Brain microvascular endothelial cell (primary cell): ENCODE measurements at regions not wholly inside any gene's neighbourhood (a gene's known extent, or its start where the extent isn't known, plus 50 kb on each side); places are given as distances from the start of the nearest gene placed in this dataset.
A peak's percentile ranks its signal among the peaks of the same experiment; 100 is the strongest.

Experiments used
- DNase-seq: peaks from one replicate; pipeline ENCODE4 v3.0.0-alpha.2; 2020
- H3K27ac ChIP-seq: fragments of 250-450 bp; sonication (Bioruptor Pico); 2 replicates; pipeline ENCODE4 v1.5.1; 2020; ENCODE audit warnings: mild to moderate bottlenecking, moderate library complexity
- H3K27me3 ChIP-seq: fragments of 250-450 bp; sonication (Bioruptor Pico); replicated peaks from 2 replicates; pipeline ENCODE4 v1.5.1; 2020; ENCODE audit warnings: mild to moderate bottlenecking
- H3K36me3 ChIP-seq: fragments of 250-450 bp; sonication (Bioruptor Pico); replicated peaks from 2 replicates; pipeline ENCODE4 v1.5.1; 2020; ENCODE audit warnings: mild to moderate bottlenecking
- H3K4me3 ChIP-seq: 2 replicates; pipeline ENCODE4 v1.5.1; 2011; ENCODE audit warnings: low read depth, mild to moderate bottlenecking, control low read depth, low read length, moderate library complexity
- in situ Hi-C: cut with HindIII; loops from 2 replicates; pipeline ENCODE4 v1.10.0; 2017; ENCODE audit warnings: low sequenced_read_pairs, low pct_ligation_motif_present
- TF ChIP-seq, protein P1 (sequence below): IDR thresholded peaks from 2 replicates; pipeline ENCODE4 v1.5.1; 2011; ENCODE audit warnings: low read depth, mild to moderate bottlenecking, moderate library complexity, low read length, control low read depth, inconsistent platforms; ENCODE audit errors: missing control alignments

DNA sequence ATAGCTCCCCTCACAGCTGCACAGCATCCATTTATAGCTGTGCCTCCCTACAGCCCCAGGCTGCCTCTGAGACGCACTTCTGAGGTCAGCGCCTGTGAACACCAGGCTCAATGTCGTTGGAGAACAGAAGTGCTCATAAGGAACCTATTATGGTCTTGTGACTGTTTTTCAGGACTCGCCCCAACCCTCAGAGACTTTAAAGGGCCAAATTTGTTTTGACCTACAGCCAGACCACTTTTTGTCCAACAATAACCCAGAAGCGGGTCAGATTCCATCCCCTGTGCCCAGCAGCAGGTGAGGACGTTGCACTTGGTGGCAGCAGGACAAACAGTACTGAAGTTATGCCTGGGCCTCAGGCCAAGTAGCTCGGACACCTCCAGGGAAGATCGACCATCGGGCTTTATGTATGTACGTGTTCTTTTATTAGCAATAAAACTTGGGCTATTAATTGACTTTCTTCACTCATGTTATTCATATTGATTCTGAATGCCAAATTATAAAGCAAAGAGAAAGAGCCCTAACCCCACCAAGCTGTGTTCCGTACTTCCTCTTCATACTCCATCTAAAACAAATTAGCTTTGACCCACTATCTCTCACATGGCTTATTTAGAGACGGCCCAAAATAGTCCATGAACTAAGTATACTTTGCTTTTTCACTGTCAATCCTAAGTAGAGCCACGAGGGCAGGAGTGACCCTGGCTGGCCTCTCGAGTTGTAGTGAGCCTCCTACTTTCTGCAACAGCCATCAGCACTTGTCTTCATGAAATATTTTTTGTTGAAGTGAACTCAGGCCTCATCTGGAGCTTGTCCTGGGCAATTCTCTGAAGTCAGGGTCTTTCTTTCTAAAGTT, 92.3 kb upstream of the PAX6 start:
- TF ChIP-seq, protein P1, sequence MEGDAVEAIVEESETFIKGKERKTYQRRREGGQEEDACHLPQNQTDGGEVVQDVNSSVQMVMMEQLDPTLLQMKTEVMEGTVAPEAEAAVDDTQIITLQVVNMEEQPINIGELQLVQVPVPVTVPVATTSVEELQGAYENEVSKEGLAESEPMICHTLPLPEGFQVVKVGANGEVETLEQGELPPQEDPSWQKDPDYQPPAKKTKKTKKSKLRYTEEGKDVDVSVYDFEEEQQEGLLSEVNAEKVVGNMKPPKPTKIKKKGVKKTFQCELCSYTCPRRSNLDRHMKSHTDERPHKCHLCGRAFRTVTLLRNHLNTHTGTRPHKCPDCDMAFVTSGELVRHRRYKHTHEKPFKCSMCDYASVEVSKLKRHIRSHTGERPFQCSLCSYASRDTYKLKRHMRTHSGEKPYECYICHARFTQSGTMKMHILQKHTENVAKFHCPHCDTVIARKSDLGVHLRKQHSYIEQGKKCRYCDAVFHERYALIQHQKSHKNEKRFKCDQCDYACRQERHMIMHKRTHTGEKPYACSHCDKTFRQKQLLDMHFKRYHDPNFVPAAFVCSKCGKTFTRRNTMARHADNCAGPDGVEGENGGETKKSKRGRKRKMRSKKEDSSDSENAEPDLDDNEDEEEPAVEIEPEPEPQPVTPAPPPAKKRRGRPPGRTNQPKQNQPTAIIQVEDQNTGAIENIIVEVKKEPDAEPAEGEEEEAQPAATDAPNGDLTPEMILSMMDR: no peak
- H3K27ac ChIP-seq: no peak overlapping the region
- H3K4me3 ChIP-seq: no peak overlapping the region
- H3K36me3 ChIP-seq: no peaks in the 10 kb centered on the region
- DNase-seq: no peak
- H3K27me3 ChIP-seq: no peaks in the 10 kb centered on the region
- in situ Hi-C loops: no loop called here

- TF ChIP-seq, protein P1: no peak
- Histone ChIP-seq H3K27me3 (no peaks in the 10 kb centered on the region), H3K36me3 (no peaks in the 10 kb centered on the region), H3K4me3 (no peak overlapping the region), H3K27ac (no peak overlapping the region)
- no peak for DNase-seq
- in situ Hi-C loops: no loop called here
Observed at GRCh38 chr11:31902706-31903105, 91.6 kb upstream of the PAX6 start.

GRCh38 chr11:31895926-31896325, 84.8 kb upstream of the PAX6 start:
- TF ChIP-seq, protein P1: no peak
- DNase-seq: peak; percentile 12
- Histone ChIP-seq H3K4me3 (no peak overlapping the region), H3K27ac (no peak overlapping the region), H3K36me3 (no peaks in the 10 kb centered on the region), H3K27me3 (no peaks in the 10 kb centered on the region)
- in situ Hi-C loops: no loop called here

DNA sequence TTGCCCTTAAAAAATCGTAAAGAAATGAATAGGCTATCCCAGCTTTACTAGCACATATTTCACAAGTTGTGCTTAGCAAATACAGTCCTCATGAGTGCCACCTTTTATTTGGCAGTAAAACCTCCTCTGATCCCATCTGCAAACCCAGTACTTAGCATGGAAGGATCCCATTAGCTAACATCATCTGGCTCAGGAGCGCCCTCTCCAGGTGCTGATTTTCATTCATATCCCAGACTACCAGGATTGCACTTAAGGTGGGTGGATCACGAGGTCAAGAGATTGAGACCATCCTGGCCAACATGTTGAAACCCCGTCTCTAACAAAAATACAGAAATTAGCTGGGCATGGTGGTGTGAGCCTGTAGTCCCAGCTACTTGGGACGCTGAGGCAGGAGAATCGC, 76.1 kb upstream of the PAX6 start:
- Histone ChIP-seq H3K27me3 (no peaks in the 10 kb centered on the region), H3K36me3 (no peaks in the 10 kb centered on the region), H3K27ac (no peak overlapping the region), H3K4me3 (no peak overlapping the region)
- no peak for DNase-seq
- TF ChIP-seq, protein P1: peak; percentile 37
- in situ Hi-C loops: no loop called here

DNA sequence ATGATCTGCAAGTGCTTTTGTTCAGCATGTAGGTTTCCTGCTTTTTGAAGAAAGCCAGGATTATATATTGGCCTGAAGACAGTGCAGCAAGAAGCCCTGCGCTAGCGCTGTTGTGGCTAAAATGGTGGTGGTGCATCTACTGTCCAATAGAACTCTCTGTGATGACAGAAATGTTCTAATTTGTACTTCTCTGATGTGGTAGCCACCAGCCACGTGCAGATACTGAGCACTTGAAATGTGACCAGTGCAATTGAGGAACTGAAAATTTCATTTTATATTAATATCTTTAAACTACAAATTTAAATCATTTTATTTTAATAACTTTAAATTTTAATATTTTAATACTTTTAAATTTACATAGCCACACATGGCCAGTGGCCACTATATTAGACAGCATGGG, 73.0 kb upstream of the PAX6 start:
- H3K4me3 ChIP-seq: no peak overlapping the region
- H3K27ac ChIP-seq: no peak overlapping the region
- in situ Hi-C loops: no loop called here
- H3K36me3 ChIP-seq: no peaks in the 10 kb centered on the region
- TF ChIP-seq, protein P1: no peak
- no peaks in the 10 kb centered on the region for H3K27me3 ChIP-seq
- no peak for DNase-seq

GRCh38 chr11:31883435-31883834, 72.3 kb upstream of the PAX6 start:
- no peak for DNase-seq
- TF ChIP-seq, protein P1: no peak
- H3K27ac ChIP-seq: no peak overlapping the region
- no peaks in the 10 kb centered on the region for H3K27me3 ChIP-seq
- in situ Hi-C loops: no loop called here
- no peaks in the 10 kb centered on the region for H3K36me3 ChIP-seq
- H3K4me3 ChIP-seq: no peak overlapping the region
